Hepatocyte (in vitro differentiated cells): ENCODE measurements at regions not wholly inside any gene's neighbourhood (a gene's known extent, or its start where the extent isn't known, plus 50 kb on each side); places are given as distances from the start of the nearest gene placed in this dataset.

Source experiments
- EZH2 ChIP-seq: fragments of 200-600 bp; sonication (generic); IDR thresholded peaks from 2 replicates; pipeline ENCODE4 v1.6.1; 2016; ENCODE audit warnings: antibody characterized with exemption, mild to moderate bottlenecking, borderline replicate concordance
- EZH2phosphoT487 ChIP-seq: fragments of 200-600 bp; sonication (generic); IDR thresholded peaks from one replicate; pipeline ENCODE4 v1.6.1; 2018; ENCODE audit warnings: antibody characterized with exemption, mild to moderate bottlenecking, low read depth, moderate library complexity; ENCODE audit not compliant: unreplicated experiment, severe bottlenecking
- TF ChIP-seq, protein P1 (sequence below): fragments of 200-600 bp; sonication (generic); IDR thresholded peaks from 2 replicates; pipeline ENCODE4 v1.5.1; 2016; ENCODE audit warnings: antibody characterized with exemption, mild to moderate bottlenecking; ENCODE audit not compliant: poor library complexity

DNA sequence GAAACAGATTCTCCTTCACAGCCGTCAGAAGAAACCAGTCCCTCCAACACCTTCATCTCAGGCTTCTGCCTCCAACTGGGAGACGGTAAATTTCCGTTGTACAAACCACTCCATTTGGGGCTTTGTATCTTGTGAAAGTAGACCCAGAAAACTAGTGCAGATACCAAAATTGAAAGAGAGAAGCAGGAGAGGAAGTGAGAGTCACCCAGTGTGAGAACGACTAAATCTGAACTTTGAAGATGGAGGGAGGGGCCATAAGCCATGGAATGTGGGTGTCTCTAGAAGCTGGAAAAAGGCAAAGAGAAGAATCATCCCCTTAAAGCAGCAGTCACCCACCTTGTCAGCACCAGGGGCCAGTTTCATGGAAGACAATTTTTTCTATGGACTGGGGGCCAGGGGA, 88.3 kb upstream of the LRATD1 start:
- TF ChIP-seq, protein P1, sequence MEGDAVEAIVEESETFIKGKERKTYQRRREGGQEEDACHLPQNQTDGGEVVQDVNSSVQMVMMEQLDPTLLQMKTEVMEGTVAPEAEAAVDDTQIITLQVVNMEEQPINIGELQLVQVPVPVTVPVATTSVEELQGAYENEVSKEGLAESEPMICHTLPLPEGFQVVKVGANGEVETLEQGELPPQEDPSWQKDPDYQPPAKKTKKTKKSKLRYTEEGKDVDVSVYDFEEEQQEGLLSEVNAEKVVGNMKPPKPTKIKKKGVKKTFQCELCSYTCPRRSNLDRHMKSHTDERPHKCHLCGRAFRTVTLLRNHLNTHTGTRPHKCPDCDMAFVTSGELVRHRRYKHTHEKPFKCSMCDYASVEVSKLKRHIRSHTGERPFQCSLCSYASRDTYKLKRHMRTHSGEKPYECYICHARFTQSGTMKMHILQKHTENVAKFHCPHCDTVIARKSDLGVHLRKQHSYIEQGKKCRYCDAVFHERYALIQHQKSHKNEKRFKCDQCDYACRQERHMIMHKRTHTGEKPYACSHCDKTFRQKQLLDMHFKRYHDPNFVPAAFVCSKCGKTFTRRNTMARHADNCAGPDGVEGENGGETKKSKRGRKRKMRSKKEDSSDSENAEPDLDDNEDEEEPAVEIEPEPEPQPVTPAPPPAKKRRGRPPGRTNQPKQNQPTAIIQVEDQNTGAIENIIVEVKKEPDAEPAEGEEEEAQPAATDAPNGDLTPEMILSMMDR = no peak
- TF ChIP-seq EZH2 = no peak
- TF ChIP-seq EZH2phosphoT487 = no peak
